PFSK-1 (cell line): ENCODE measurements at regions not wholly inside any gene's neighbourhood (a gene's known extent, or its start where the extent isn't known, plus 50 kb on each side); places are given as distances from the start of the nearest gene placed in this dataset.

Experiments used
- POLR2AphosphoS5 ChIP-seq: IDR thresholded peaks from 2 replicates; pipeline ENCODE4 v1.6.1; 2012; ENCODE audit warnings: low read depth, mild to moderate bottlenecking, control low read depth, low read length, moderate library complexity
- REST ChIP-seq, 2 experiments: IDR thresholded peaks; 2 replicates each; pipeline versions ENCODE4 v1.6.1 to v1.8.0; 2011 to 2012; ENCODE audit warnings: low read depth in 2 of 2, low read length in 2 of 2, control low read depth in 1 of 2, inconsistent platforms in 1 of 2, mild to moderate bottlenecking in 1 of 2, moderate library complexity in 1 of 2; ENCODE audit not compliant: insufficient read depth in 1 of 2
- SIN3A ChIP-seq: IDR thresholded peaks from 2 replicates; pipeline ENCODE4 v1.6.1; 2012; ENCODE audit warnings: mild to moderate bottlenecking, low read length, moderate library complexity, borderline replicate concordance; ENCODE audit not compliant: insufficient read depth
- TAF1 ChIP-seq: IDR thresholded peaks from 2 replicates; pipeline ENCODE4 v1.6.1; 2012; ENCODE audit warnings: low read length, control low read depth, borderline replicate concordance; ENCODE audit not compliant: insufficient read depth

GRCh38 chr3:110031975-110032374 lies 694.6 kb upstream of the DPPA4 start:
- TF ChIP-seq TAF1 (no peak), POLR2AphosphoS5 (no peak), REST (IDR thresholded peaks at IDR 0.05; ENCODE audit: insufficient read depth in 1 of 2, low read depth in 2 of 2, low read length in 2 of 2) (no peak), SIN3A (no peak)
